ENCODE measurements at regions not wholly inside any gene's neighbourhood (a gene's known extent, or its start where the extent isn't known, plus 50 kb on each side); places are given as distances from the start of the nearest gene placed in this dataset.

- TF ChIP-seq CTCF (IDR thresholded peaks at IDR 0.05) (no peak), POLR2A (IDR thresholded peaks at IDR 0.05) (no peak)
Observed at GRCh38 chr18:29164993-29165599, 988.2 kb upstream of the CDH2 start.
